Inferior parietal cortex (tissue), 1 donor: ENCODE measurements at regions not wholly inside any gene's neighbourhood (a gene's known extent, or its start where the extent isn't known, plus 50 kb on each side); places are given as distances from the start of the nearest gene placed in this dataset.
A peak's percentile ranks its signal among the peaks of the same experiment; 100 is the strongest.

Source experiments
- DNase-seq: peaks from one replicate; pipeline ENCODE4 v3.0.0-alpha.2; 2016; ENCODE audit errors: extremely low spot score

DNA sequence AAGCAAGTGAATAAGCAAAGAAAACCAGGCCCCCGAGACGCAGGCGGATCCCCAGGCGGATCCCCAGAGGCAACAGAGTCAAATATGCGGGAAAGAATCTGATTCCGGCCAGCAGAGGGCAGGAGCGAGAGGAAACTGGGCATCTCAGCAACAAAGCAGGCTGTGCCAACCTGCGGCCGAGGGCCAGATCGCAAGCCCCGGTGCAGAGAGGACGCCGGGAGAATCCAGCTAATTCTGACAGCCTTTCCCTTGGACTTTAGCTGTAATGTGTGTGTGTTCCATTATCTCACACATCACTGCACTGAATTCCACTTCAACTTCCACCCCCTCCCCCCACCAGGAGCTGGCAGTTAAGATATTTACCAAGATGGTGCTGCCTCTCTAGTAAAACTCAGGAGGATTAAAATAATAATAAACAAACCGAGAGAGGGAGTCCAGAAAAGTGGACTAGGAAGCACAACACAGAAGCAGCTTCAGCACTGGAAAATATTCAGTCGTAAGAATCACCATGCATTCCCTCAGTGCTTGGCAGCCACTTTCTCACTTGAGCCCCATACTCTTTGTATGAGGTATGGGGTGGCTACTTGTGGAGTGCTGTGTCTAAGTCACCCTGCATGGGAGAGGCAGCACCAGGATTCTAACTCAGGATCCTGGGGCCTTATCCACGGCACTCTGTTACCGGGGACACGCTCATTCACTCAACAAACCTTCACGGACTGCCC is 66.2 kb upstream of the SNX9 start:
- peak; percentile 97 for DNase-seq

DNA sequence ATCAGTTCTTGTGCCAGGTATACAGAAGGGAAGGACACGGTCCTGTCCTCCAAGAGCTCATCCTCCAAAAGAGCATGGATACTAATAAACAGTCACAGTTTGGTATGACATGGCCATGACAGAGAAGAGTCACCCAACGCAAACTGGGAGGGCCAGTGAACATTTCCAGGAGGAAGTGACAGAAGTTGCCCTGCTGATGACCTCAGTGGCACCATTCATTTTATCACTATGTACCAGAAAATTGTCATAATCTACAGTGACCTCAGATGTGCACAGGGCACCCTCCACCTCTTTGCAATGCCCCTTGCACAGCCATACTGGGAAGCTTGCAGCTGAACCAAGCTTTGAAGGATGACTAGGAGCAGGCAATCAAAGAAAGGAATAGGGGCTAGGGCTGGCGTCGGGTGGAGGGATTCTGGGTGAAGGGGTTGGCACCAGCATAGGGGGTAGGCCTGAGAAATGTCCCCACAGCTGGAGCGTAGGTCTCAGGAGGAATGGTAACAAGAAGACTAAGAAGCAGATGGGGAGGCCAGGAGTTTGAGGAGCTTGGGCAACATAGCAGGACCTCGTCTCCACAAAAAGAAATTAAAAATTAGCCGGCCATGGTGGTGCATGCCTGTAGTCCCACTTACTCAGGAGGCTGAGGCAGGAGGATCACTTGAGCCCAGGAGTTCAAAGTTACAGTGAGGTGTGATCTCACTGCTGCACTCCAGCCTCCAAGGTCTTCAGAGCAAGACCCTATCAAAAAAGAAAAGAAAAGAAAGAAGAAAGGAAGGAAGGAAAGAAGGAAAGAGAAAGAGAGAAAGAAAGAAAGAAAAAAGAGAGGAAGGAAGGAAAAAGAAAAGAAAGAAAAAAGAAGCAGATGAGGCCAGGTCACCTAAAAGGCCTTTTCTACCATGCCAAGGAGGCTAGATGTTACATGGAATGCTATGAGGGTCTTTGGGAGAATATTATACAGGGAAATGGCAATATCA is 65.3 kb upstream of the SNX9 start:
- no peak for DNase-seq

DNA sequence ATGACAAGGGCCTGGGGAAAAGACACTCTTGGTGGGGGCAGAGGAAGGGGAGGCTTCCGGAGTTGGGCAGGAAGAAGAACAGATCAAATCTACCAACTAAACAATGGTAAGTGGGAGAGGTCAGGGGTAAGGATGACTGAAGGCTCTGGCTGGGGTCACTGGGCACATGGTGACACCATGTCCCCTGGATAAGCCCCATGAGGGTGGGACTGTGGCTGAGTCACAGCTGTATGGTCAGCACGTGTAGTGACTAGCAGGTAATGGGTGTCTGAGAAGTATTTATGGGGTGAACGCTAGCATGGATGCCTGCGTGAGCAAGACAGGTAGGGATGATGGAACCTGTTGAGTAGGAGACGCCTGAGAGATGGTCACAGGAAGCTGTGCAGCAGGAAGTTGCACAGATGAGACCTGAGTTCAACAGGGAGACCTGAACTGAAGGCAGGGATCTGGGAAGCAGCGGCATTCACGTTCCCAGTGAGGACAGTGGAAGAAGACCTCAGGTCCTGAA is 64.5 kb upstream of the SNX9 start:
- DNase-seq: no peak

DNA sequence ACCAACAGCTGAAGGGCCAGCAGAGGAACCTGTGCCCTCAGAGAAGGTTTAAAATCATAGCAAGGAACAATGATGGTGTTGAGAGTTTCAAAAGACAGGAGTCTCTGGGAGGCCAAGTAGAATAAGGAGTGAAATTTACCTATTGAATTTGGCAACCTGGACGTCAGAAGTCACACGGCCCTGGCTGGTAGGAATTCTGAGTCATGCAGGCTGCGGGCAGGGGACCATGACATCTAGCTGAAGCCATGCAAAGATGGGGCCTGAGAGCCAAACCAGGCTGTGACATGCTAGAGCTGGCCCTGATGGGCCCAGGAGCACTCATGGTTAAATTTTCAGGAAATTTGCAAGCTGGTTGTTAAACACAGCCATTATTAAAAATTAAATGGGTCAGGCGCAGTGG is 64.0 kb upstream of the SNX9 start:
- no peak for DNase-seq

DNA sequence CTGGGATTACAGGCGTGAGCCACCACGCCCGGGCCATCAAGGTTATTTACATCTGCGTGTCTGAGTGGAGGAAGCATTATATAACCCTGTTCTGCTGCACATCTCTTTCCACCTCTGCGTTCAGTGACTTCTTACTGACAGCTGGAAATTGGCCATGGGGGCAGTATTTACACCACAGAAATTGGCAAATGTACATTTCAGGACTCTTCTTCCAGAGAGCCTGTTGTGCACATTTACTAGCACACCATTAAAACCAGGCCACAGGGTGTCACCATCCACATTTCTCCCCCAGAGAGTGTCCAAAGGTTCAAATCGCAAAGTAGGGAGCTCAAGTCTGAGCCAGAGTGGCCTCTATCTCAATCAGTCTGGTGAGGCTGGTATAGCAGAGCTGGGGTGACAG is 62.9 kb upstream of the SNX9 start:
- no peak for DNase-seq

DNA sequence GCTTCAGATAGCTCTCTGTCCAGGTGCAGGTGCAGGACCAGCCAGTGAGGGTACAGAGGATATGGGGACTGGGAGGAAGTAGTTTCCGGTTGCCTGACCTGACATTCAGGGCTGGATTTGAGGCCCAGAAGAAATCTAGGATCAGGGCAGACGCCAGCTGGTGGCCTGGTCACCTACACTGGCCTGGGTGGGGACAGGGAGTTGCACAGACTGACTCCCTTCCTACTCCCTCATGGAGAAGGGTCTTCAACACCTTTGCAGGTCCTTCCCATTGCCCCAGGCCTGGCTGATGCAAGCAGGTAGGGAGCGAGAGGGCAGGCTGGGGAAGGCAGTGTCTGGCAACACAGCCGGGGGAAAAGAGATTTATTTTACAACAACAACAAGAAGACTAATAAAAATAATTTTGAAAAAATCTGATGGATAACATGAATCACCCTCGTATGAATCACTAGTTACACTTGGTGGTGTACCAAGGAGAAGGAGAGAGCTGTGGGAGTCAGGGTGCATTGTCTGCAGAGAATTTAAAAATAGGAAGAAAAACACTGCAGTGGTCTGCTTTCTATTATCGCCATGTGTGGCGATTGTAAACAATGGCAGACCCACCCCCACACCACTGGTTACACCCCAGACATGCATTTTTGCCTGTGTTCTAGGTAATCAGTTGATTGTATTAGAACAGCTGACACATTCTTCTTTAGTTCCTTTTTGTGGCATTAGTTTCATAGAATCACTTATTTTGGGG is 62.3 kb upstream of the SNX9 start:
- no peak for DNase-seq

DNA sequence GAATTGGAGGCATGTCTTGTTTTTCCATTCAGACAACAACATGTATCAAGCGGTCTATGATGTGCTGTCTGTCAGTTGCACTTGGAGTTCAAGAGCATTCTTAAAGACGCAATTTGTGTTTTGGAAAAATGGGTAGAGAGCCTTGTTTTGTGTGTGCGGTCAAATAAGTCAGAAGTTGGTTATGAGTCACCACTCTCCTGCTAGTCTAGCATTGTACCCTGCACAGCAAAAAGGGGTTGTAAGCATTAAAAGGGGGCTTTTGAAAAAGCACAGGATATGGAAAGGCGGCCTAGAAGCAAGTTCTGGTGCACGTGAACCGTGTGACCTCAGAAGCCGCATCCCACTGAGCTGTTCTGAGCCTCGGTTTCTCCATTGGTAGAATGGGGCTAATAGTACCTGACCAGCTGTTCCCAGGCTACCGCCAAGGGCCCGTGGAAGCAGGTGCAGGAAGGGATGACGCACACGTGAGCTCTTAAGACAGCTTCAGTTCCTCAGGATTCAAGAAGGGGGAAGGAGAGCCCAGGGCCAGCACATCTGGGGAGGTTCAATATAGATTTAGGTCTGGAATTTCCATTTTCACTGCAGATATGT is 61.6 kb upstream of the SNX9 start:
- no peak for DNase-seq

DNA sequence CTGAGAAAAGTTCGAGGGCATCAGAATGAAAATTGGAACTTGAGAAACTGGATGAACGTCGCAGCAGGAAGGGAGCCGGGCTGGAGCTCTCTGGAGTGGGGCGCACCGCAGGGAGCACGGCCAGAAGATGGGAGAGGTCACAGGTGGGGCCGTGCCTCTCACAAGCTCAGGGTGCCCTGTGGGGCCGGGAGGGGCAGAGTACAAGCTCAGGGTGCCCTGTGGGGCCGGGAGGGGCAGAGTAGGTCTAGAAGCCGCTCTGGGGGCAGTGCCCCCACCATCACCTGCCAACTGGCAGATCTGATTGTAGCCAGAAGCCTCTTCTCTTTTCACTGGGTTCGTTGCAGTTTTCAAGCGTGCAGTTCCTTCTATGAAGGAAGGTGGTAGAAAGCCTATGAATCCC is 61.1 kb upstream of the SNX9 start:
- DNase-seq: no peak

DNA sequence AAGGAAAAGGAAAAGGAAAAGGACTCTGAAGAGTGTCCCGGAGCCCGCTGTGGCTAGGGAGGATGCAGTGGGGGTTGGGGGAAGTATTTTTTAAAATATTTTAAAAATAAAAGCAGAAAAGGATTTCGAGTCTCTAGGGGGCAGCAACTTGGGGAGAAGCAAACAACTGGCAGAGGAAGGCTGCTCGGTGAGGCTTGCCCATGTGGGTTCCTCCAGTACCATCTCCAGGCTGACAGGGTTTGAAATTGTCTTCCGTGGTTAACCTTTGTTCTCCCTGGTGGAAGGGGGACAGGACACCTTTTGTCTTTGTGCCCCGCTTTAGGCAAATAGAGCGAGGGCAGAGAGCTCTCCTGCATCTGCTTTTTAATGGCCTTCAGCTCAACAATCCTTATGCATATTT is 60.4 kb upstream of the SNX9 start:
- DNase-seq: no peak

DNA sequence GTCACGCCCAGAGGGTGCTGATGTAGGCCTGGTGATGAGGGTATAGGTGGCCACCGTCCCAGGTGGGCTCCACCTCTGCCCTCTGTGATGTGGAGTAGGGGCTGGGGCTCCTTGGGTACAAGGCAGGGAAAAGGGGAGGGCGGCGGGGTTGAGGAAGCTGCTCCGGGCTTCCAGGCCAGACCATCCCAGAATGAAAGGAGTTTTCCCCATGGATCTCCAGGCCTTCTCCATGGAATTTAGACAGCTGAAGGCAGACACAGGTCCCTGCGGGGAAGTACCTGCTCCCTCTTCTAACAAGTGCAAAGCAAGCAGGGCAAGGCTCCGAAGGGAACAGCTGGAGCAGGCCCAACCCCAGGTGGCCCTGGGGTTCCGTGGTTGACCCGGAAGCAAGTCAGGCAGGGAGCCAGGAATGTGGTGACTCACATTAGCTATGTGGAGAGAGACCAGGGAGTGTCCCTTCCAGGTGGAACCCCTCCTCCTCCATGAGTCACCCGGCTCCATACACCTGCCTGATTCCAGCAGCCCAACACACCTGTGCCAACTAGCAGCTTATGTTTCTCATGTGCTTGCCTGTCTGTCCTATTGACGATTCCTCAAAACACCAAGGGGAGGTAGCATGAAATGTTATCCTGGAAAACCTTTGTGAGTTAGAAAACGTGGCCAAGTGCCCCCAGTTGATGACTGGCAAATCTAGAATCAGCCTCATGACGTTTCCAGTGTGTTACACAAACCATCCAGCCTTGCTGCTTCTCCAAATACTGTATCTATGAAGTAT is 59.7 kb upstream of the SNX9 start:
- DNase-seq: no peak

DNA sequence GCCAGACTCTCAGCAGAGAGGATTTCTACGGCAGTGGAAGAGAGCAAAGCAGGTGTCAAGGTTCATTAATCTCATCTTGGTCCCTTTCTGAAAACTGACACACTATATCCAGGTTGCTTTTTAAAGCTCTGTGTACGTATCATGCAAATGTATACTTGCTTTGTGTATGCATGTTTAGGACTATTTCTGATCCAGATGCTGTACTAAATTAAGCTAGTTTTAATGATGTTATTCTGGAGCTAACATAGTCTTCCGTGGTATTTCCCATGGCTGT is 59.2 kb upstream of the SNX9 start:
- DNase-seq: peak; percentile 27

DNA sequence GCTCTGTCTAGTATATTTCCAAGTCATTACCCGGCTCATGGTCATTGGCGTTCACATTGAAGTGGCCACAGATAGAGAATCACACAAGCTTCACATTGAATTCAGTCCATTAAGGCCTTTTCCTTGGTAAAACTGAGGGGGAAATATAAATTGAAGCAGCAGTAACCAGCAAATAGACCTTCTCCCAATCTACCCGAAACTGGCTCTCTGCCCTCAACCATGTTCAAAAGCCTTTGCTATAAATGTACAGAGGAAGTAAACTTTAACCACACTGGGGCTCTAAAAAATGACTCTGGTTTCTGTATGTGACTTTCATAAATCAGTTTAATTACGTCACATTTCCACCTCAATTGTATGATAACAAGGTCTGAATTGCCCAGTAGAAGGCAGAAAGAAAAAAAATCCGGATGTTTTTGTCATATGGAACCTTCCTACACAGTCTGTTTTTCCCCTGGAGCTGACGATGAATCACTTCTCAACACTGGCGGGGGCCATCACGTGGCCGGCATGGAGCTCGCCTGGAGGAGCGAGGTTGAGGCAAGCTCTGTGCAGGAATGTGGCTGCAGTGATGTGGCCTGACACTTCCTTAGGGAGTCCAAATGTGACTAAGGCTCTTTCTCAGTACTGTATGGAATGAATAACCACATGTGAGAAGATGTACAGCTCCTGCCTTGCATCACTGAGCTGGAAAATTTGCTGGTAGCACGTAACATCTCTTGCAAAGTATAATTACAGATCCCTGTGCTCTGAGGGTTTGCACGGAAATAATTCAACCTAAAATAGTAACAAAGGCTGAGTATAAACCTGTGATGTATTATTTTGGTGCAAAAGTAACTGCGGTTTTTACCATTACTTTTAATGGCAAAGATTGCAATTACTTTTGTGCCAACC is 58.6 kb upstream of the SNX9 start:
- peak; percentile 76 for DNase-seq

DNA sequence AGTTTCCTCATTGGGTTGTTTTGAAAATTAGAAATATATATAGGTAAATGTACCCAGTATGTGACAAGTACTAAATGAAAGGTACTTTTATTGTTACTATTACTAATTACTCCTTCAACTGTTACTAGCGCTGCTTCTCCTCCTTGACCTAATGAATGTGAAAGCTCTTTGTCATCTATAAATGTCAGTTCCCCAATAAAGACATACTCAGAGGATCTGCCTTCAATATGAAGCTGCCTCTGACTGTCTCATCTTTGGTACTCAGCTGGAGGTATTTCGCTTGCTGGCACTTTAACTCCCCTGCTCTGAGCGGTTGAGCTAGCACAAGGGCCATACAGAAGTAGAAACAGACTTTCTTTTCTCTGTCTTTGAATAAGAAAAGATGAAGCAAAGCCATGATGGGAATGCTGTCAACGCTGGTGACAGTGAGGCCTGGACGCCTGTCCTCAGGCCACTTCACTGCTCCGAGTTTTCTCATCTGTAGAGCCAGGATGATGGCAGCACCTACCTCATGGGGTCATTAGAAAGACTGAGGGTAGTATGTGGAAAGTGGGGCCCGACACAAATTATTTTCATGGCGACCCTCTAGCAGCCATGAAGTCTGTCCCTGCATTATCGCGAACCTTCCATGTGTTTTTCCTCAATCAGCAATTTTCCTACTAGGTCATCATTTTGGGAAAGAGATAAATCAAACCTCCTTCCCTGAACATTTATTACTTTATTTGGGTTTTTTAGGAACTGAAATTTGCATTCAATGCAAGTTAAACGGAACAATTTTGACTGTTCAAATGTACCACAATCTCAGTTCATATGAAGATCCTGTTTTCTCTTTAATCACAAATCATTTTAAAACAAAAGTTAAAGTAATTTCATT is 55.9 kb upstream of the SNX9 start:
- no peak for DNase-seq

DNA sequence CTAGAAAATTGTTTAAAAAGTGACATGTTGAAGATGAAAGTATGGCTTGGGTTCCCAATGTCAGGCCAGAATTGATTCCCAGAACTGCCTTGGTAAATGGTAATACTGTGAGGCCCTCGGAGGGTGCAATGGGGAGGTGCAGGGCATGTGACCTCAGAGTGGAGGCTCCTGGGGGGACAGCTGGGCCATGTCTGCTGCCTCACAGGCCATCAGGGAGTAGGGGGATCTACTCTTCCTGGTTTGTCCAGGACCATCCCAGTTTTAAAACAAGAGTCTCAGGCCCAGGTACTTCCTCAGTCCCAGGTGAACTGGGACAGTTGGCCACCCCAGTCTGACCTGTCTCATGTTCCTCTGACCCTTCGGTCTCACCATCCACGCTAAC is 55.3 kb upstream of the SNX9 start:
- no peak for DNase-seq

DNA sequence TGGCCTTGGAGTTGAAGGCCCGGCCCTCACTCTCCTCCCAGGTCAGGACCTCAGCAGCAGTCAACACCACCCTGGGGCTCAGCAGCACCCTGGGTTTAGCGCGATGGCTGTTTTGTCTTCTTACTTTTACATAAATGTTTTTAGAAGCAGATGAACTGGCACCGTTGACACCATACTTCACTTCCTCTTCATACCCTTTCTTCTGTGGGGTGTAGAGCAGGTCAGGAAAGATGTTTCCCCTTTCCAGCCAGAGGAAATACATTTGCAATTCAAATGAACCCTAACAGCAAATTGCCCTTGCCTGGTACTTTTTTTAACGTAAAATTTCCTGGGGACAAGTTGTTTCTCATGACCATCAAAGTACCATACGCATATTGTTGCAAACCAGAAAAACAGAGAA is 54.7 kb upstream of the SNX9 start:
- no peak for DNase-seq

DNA sequence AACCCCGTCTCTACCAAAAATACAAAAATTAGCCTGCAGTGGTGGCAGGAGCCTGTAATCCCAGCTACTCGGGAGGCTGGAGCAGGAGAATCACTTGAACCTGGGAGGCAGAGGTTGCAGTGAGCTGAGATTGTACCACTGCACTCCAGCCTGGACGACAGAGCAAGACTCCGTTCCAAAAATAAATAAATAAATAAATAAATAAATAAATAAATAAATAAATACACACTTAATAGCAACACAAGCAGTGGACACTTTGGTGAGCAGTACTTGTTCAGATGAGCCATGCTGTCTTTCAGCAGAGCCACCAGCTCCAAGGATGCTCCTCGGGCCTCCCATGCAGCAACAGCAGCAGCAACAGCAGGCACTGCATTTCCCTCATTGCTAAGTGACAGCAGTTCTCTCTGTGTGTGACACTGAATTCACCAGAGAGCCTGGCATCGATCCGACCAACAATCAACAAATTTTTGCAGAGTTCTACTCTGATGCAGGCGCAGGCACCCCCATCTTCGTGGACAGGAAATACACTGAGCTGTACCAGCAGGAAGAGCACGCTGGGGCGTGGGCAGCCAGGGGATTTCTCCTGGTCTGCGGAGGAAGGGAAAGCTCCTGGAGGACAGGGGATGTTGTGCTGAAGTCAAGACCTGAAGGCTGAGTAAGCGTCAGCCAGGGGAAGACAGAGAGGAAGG is 54.0 kb upstream of the SNX9 start:
- DNase-seq: no peak

DNA sequence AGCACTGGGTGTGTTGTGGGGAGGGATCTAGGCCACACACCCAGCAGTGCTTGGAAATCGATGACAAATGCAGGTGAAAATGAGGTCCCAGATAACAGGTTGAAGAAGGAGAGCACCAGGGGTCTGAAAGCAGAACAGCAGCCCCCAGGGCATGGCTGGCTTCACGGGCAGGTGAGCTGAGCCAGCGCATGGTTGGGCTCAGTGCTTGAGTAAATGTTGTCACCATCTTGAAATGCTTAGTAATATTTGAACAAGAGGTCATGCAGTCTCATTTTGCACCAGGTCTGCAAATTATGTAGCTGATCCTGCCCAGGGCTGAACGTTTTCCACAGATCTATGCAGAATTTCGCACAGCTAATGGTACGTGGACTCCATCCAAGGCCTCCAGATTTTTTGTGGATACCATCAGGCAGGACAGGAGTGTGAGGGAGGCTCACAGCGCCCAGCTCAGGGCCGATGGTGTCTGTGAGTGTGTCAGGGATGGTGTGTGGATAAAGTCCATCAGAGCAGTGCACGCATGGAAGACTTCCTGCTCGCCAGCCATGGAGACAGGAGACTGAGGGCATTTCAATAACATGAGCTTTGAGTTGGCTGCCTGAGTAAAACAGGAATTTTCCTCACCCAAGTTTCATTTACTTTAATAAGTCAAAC is 53.1 kb upstream of the SNX9 start:
- DNase-seq: no peak

DNA sequence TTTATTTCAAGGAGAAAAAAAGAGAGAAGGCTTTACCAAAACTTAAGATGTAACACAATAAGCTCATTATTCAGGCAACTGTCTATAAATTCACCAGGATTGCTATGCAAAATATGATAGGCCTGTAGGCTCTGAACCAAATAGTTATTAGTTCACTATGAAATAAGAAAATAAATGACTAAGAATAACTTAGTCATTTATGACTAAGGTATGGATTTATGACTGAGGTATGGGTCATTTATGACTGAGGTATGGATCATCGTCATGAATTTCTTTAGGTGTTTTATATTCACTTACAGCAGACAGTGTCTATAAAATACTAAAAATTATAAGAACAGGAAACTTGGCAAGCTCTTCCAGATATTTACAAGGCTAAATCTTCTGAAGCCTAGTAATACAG is 52.1 kb upstream of the SNX9 start:
- DNase-seq: no peak
